ENCODE measurements at regions not wholly inside any gene's neighbourhood (a gene's known extent, or its start where the extent isn't known, plus 50 kb on each side); places are given as distances from the start of the nearest gene placed in this dataset.

GRCh38 chr1:78836726-78837125 lies 169.8 kb downstream of the ADGRL4 start:
- Histone ChIP-seq H3K9ac (ENCODE audit: low read depth in 1 of 2, low read length in 2 of 2) (no peak overlapping the region), H3K27me3 (ENCODE audit: control insufficient read depth in 4 of 4, insufficient read depth in 4 of 4, low read length in 3 of 4) (no peaks in the 10 kb centered on the region), H3K27ac (ENCODE audit: low read depth in 1 of 2, low read length in 2 of 2) (no peak overlapping the region), H3K4me1 (ENCODE audit: control insufficient read depth in 4 of 4, insufficient read depth in 4 of 4, low read length in 3 of 4) (peaks cover 0 to 3% (median 0%) of the 10 kb centered on the region in 4 donors), H3K9me3 (ENCODE audit: control insufficient read depth in 4 of 4, low read length in 3 of 4) (no peaks in the 10 kb centered on the region), H3K4me3 (ENCODE audit: low read depth in 1 of 3, low read length in 3 of 3) (peak overlapping the region in 1 of 3 donors; percentile 36), H3K36me3 (ENCODE audit: control insufficient read depth in 4 of 4, insufficient read depth in 3 of 4, low read depth in 1 of 4, low read length in 3 of 4) (no peaks in the 10 kb centered on the region)
- no peak for TF ChIP-seq GABPA (IDR thresholded peaks at IDR 0.05 in 1 of 2, conservative IDR thresholded peaks at IDR 0.05 in 1 of 2)
- TF ChIP-seq HNF4G (IDR thresholded peaks at IDR 0.05), result no peak
- TF ChIP-seq, protein P1, sequence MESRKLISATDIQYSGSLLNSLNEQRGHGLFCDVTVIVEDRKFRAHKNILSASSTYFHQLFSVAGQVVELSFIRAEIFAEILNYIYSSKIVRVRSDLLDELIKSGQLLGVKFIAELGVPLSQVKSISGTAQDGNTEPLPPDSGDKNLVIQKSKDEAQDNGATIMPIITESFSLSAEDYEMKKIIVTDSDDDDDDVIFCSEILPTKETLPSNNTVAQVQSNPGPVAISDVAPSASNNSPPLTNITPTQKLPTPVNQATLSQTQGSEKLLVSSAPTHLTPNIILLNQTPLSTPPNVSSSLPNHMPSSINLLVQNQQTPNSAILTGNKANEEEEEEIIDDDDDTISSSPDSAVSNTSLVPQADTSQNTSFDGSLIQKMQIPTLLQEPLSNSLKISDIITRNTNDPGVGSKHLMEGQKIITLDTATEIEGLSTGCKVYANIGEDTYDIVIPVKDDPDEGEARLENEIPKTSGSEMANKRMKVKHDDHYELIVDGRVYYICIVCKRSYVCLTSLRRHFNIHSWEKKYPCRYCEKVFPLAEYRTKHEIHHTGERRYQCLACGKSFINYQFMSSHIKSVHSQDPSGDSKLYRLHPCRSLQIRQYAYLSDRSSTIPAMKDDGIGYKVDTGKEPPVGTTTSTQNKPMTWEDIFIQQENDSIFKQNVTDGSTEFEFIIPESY (IDR thresholded peaks at IDR 0.05), result no peak
- TF ChIP-seq JUND (IDR thresholded peaks at IDR 0.05), result no peak
- TF ChIP-seq REST (IDR thresholded peaks at IDR 0.05), result no peak
- DNase-seq (ENCODE audit: low spot score), result no peak

DNA sequence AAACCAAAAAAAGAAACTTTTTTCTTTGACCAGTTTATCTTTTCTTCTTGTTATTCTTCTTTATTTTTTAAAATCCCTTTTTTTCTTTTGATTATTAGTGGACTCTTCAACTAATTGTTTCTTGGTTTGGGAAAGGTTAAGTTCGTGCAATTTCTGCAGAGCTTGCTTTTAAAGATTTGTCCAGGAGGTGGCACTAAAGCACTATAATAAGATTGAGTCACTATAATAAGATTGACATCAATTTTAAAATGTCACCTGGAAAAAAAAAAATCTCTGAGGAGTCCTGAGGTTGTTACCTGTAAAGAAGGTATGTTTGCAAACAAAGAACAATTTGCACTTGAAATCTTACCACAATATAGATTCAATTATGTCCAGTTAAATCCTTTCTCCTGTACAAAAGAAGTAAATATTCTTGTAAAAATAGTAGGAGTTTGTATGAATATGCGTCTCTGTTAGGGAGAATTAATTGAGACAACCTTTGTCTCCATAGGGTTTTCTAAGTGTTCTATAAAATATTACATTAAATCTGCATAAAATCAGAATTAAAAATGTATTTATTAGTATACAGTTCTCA lies 166.7 kb downstream of the ADGRL4 start:
- Histone ChIP-seq H3K27me3 (ENCODE audit: control insufficient read depth in 4 of 4, insufficient read depth in 4 of 4, low read length in 3 of 4) (no peaks in the 10 kb centered on the region), H3K9ac (ENCODE audit: low read depth in 1 of 2, low read length in 2 of 2) (no peak overlapping the region), H3K4me1 (ENCODE audit: control insufficient read depth in 4 of 4, insufficient read depth in 4 of 4, low read length in 3 of 4) (peaks cover 0 to 3% (median 0%) of the 10 kb centered on the region in 4 donors), H3K36me3 (ENCODE audit: control insufficient read depth in 4 of 4, insufficient read depth in 3 of 4, low read depth in 1 of 4, low read length in 3 of 4) (no peaks in the 10 kb centered on the region), H3K27ac (ENCODE audit: low read depth in 1 of 2, low read length in 2 of 2) (no peak overlapping the region), H3K9me3 (ENCODE audit: control insufficient read depth in 4 of 4, low read length in 3 of 4) (no peaks in the 10 kb centered on the region), H3K4me3 (ENCODE audit: low read depth in 1 of 3, low read length in 3 of 3) (no peak overlapping the region)
- TF ChIP-seq, protein P1 (IDR thresholded peaks at IDR 0.05), result no peak
- TF ChIP-seq, protein P2, sequence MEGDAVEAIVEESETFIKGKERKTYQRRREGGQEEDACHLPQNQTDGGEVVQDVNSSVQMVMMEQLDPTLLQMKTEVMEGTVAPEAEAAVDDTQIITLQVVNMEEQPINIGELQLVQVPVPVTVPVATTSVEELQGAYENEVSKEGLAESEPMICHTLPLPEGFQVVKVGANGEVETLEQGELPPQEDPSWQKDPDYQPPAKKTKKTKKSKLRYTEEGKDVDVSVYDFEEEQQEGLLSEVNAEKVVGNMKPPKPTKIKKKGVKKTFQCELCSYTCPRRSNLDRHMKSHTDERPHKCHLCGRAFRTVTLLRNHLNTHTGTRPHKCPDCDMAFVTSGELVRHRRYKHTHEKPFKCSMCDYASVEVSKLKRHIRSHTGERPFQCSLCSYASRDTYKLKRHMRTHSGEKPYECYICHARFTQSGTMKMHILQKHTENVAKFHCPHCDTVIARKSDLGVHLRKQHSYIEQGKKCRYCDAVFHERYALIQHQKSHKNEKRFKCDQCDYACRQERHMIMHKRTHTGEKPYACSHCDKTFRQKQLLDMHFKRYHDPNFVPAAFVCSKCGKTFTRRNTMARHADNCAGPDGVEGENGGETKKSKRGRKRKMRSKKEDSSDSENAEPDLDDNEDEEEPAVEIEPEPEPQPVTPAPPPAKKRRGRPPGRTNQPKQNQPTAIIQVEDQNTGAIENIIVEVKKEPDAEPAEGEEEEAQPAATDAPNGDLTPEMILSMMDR (IDR thresholded peaks at IDR 0.05; ENCODE audit: low read depth, low read length, missing input control), result peak; percentile 57
- no peak for TF ChIP-seq GABPA (IDR thresholded peaks at IDR 0.05 in 1 of 2, conservative IDR thresholded peaks at IDR 0.05 in 1 of 2)
- TF ChIP-seq RAD21 (IDR thresholded peaks at IDR 0.05), result peak; percentile 75 to 77
- 39% methylated on average over 2 of the region's 2 CpGs for WGBS
- DNase-seq (ENCODE audit: low spot score), result no peak
